IMR-90 (cell line): ENCODE measurements at regions not wholly inside any gene's neighbourhood (a gene's known extent, or its start where the extent isn't known, plus 50 kb on each side); places are given as distances from the start of the nearest gene placed in this dataset.

Source experiments
- ATAC-seq: fragments of 200-7000 bp; cut with Tn5 transposase; 2 replicates; pipeline ENCODE4 v1.9.1; 2020; ENCODE audit warnings: low read depth, mild to moderate bottlenecking, moderate library complexity
- BruUV-seq: library from RNA; stranded (reverse); fragments of 400-500 nt; replicated peaks from 2 replicates; lab custom pipeline; 2021; lab: Mats Ljungman, UMichigan
- CTCF ChIA-PET: fragments of 300-600 bp; formaldehyde crosslinking; extraction: SDS; loops from one replicate; lab custom pipeline; 2021; ENCODE audit warnings: antibody characterized with exemption; lab: Yijun Ruan, JAX
- POLR2A ChIA-PET: fragments of 300-600 bp; sonication (Branson Sonifier 250); formaldehyde crosslinking; loops from one replicate; lab custom pipeline; 2022; ENCODE audit warnings: antibody characterized with exemption; ENCODE audit not compliant: unreplicated experiment; lab: Charles Lee
- DNase-seq: peaks from one replicate; pipeline ENCODE4 v3.0.0; 2013
- H2AFZ ChIP-seq: replicated peaks from 2 replicates; pipeline ENCODE3; 2013; ENCODE audit warnings: low read length, mild to moderate bottlenecking; ENCODE audit not compliant: poor library complexity
- H2AK5ac ChIP-seq: 2 replicates; pipeline ENCODE4 v1.6.1; 2013; ENCODE audit warnings: low read depth, low read length, inconsistent platforms
- H2AK9ac ChIP-seq: replicated peaks from 2 replicates; pipeline ENCODE3; 2013; ENCODE audit warnings: mild to moderate bottlenecking, low read depth, low read length, moderate library complexity; ENCODE audit not compliant: poor library complexity
- H2BK120ac ChIP-seq: 2 replicates; pipeline ENCODE4 v1.6.1; 2013; ENCODE audit warnings: low read depth, low read length, inconsistent platforms
- H2BK15ac ChIP-seq: 3 replicates; pipeline ENCODE4 v1.6.1; 2013; ENCODE audit warnings: low read depth, low read length, inconsistent platforms
- H2BK20ac ChIP-seq: 2 replicates; pipeline ENCODE4 v1.6.1; 2013; ENCODE audit warnings: low read depth, mild to moderate bottlenecking, inconsistent platforms, low read length, moderate library complexity
- H2BK5ac ChIP-seq: 2 replicates; pipeline ENCODE4 v1.6.1; 2013; ENCODE audit warnings: mild to moderate bottlenecking, low read depth, low read length, inconsistent platforms; ENCODE audit not compliant: poor library complexity, severe bottlenecking
- H3K14ac ChIP-seq: replicated peaks from 2 replicates; pipeline ENCODE4 v1.6.1; 2013; ENCODE audit warnings: low read depth, low read length, inconsistent platforms
- H3K18ac ChIP-seq: 2 replicates; pipeline ENCODE4 v1.6.1; 2013; ENCODE audit warnings: low read depth, low read length, control low read depth
- H3K23ac ChIP-seq: 2 replicates; pipeline ENCODE4 v1.6.1; 2013; ENCODE audit warnings: low read depth, low read length, inconsistent platforms
- H3K27ac ChIP-seq: 2 replicates; pipeline ENCODE4 v1.5.1; 2013; ENCODE audit warnings: mild to moderate bottlenecking, control low read depth, low read length; ENCODE audit not compliant: insufficient read depth
- H3K27me3 ChIP-seq: 2 replicates; pipeline ENCODE4 v1.6.1; 2013; ENCODE audit warnings: low read length; ENCODE audit not compliant: control insufficient read depth, insufficient read depth
- H3K36me3 ChIP-seq: 2 replicates; pipeline ENCODE4 v1.6.1; 2013; ENCODE audit warnings: low read length, mixed read lengths; ENCODE audit not compliant: control insufficient read depth, insufficient read depth
- H3K4ac ChIP-seq: 2 replicates; pipeline ENCODE4 v1.6.1; 2013; ENCODE audit warnings: low read depth, low read length, inconsistent platforms
- H3K4me1 ChIP-seq: 2 replicates; pipeline ENCODE4 v1.6.1; 2013; ENCODE audit warnings: low read length, mixed read lengths; ENCODE audit not compliant: control insufficient read depth, insufficient read depth
- H3K4me2 ChIP-seq: 2 replicates; pipeline ENCODE4 v1.6.1; 2013; ENCODE audit warnings: low read depth, mild to moderate bottlenecking, control low read depth, low read length, moderate library complexity
- H3K4me3 ChIP-seq: 2 replicates; pipeline ENCODE4 v1.5.1; 2013; ENCODE audit warnings: low read depth, mild to moderate bottlenecking, control low read depth, low read length, moderate library complexity; ENCODE audit not compliant: insufficient read depth
- H3K56ac ChIP-seq: 2 replicates; pipeline ENCODE4 v1.6.1; 2013; ENCODE audit warnings: low read length, inconsistent platforms; ENCODE audit not compliant: insufficient read depth; ENCODE audit errors: extremely low read depth
- H3K79me1 ChIP-seq, 2 experiments: 2 replicates each; pipeline ENCODE4 v1.6.1; 2013; ENCODE audit warnings: low read length in 2 of 2, inconsistent platforms in 1 of 2, low read depth in 1 of 2
- H3K9ac ChIP-seq: 2 replicates; pipeline ENCODE4 v1.6.1; 2013; ENCODE audit warnings: low read depth, low read length, control low read depth
- H3K9me1 ChIP-seq: 2 replicates; pipeline ENCODE4 v1.6.1; 2013; ENCODE audit warnings: low read length, inconsistent platforms; ENCODE audit not compliant: insufficient read depth
- H3K9me3 ChIP-seq: 2 replicates; pipeline ENCODE4 v1.6.1; 2013; ENCODE audit warnings: low read length; ENCODE audit not compliant: control insufficient read depth, insufficient read depth
- H4K20me1 ChIP-seq: 2 replicates; pipeline ENCODE4 v1.6.1; 2013; ENCODE audit warnings: low read length, inconsistent platforms; ENCODE audit not compliant: insufficient read depth
- H4K5ac ChIP-seq: 2 replicates; pipeline ENCODE4 v1.6.1; 2013; ENCODE audit warnings: mild to moderate bottlenecking, low read depth, low read length, control low read depth
- H4K8ac ChIP-seq, 2 experiments: 2 replicates each; pipeline ENCODE4 v1.6.1; 2013; ENCODE audit warnings: low read depth in 2 of 2, low read length in 2 of 2, control low read depth in 1 of 2, inconsistent platforms in 1 of 2
- H4K91ac ChIP-seq: 2 replicates; pipeline ENCODE4 v1.6.1; 2013; ENCODE audit warnings: low read depth, low read length, inconsistent platforms; ENCODE audit not compliant: insufficient read depth
- CEBPB ChIP-seq: IDR thresholded peaks from 2 replicates; pipeline ENCODE4 v1.6.1; 2012; ENCODE audit warnings: low read depth, low read length, improper control_type of control experiment
- FOS ChIP-seq: fragments of 150-350 bp; IDR thresholded peaks from 2 replicates; pipeline ENCODE4 v1.6.1; 2016; ENCODE audit warnings: low read depth, low read length
- WGBS, 2 experiments: methylation state at CpG; one replicate each; pipeline versions ENCODE4 v1.1.5 to v1.1.7; 2013; ENCODE audit warnings: missing lambda C conversion rate in 2 of 2; ENCODE audit not compliant: insufficient read length in 1 of 2; ENCODE audit errors: extremely low coverage in 2 of 2; 5-methylcytosine and 5-hydroxymethylcytosine counted together
- dilution Hi-C: fragments of 300-500 bp; cut with HindIII; formaldehyde crosslinking; loops from one replicate; pipeline ENCODE4 v1.14.3; 2018; ENCODE audit warnings: low sequenced_read_pairs; ENCODE audit not compliant: unreplicated experiment
- in situ Hi-C: fragments of 300-500 bp; cut with MboI; formaldehyde crosslinking; loops from 3 replicates; pipeline ENCODE4 v1.14.3; 2019; ENCODE audit warnings: low sequenced_read_pairs, inconsistent platforms, mixed read lengths
- intact Hi-C: fragments of 100-400 bp; cut with micrococcal nuclease; formaldehyde crosslinking; loops from 2 replicates; pipeline ENCODE4 v1.10.0; 2022

DNA sequence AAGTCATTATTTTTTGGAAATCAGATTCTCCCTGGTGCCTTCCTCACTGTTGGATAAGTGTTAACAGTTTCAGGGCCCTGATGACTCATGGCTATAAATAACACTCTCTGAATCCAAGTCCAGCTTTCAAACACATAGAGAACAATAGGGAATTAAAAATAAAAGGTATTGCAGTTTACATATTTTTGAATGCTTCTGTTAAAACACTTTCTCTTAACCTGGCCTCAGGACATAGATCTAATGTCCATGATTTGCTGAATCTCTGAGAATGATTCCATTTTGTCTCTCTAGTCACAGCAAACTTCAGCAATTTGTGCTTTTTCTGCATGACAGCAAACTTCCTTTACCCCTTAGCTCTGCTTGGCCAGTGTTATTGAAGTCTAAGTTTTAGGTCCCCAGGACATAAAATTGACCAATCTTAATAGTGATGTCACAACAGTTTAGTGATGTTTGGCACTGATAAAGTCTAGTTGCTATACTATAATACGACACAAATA, 1192.4 kb upstream of the CITED2 start:
- peak overlapping the region; percentile 13; the same call in 1 of the 2 replicates for H3K56ac ChIP-seq
- H3K36me3 ChIP-seq = no peaks in the 10 kb centered on the region
- H3K4me1 ChIP-seq = 0 out of 2 replicates have a peak, but pooled peaks cover 1% of the 10 kb centered on the region
- H2AK5ac ChIP-seq = peak overlapping the region; percentile 25; the same call in 1 of the 2 replicates
- DNase-seq = peak; percentile 72
- H2BK5ac ChIP-seq = peak overlapping the region; percentile 52
- peak overlapping the region; percentile 13; the same call in 1 of the 2 replicates for H3K23ac ChIP-seq
- peak overlapping the region; percentile 24; the same call in 1 of the 3 replicates for H2BK15ac ChIP-seq
- ChIA-PET POLR2A (interaction anchor here (0.6 kb wide), 1 partner anchor 1192 kb away, joined by 3 read pairs; the partner anchor contains the start of gene CITED2), CTCF (no interaction called here)
- BruUV-seq = no TSS peak
- dilution Hi-C loops (no loop called here), intact Hi-C loops (no loop called here), in situ Hi-C loops (no loop called here)
- peak overlapping the region; percentile 61; the same call in 1 of the 2 replicates for H3K4ac ChIP-seq
- 0 out of 4 replicates have a peak, but pooled peaks cover 0 to 4% of the 10 kb centered on the region in 2 experiments for H3K79me1 ChIP-seq
- no peaks in the 10 kb centered on the region for H4K20me1 ChIP-seq
- no peak overlapping the region for H3K4me3 ChIP-seq
- H3K9me3 ChIP-seq = no peaks in the 10 kb centered on the region
- H3K18ac ChIP-seq = no peak overlapping the region; the same call in 1 of the 2 replicates
- WGBS, 2 experiments = no CpG with 5 or more reads among the region's 1 CpG
- H3K27ac ChIP-seq = no peak overlapping the region
- no peak overlapping the region for H3K9ac ChIP-seq
- H3K27me3 ChIP-seq = no peaks in the 10 kb centered on the region
- H4K8ac ChIP-seq = peak overlapping the region; percentile 17 to 87; a peak in 2 of 4 replicates
- no peak overlapping the region for H2AK9ac ChIP-seq
- H4K91ac ChIP-seq = peak overlapping the region; percentile 10
- H4K5ac ChIP-seq = peak overlapping the region; percentile 14; the same call in 1 of the 2 replicates
- no peaks in the 10 kb centered on the region for H3K9me1 ChIP-seq
- peak overlapping the region; percentile 89 for H2BK120ac ChIP-seq
- H3K4me2 ChIP-seq = no peak overlapping the region; the same call in 1 of the 2 replicates
- TF ChIP-seq CEBPB (no peak), FOS (peak; percentile 77; the same call in 1 of the 2 replicates)
- H2AFZ ChIP-seq = no peak overlapping the region
- ATAC-seq = peak; percentile 72
- peak overlapping the region; percentile 89 for H2BK20ac ChIP-seq
- H3K14ac ChIP-seq = peak overlapping the region; percentile 73; the same call in 1 of the 2 replicates
